Progenitor cell of endocrine pancreas (in vitro differentiated cells): ENCODE measurements at regions not wholly inside any gene's neighbourhood (a gene's known extent, or its start where the extent isn't known, plus 50 kb on each side); places are given as distances from the start of the nearest gene placed in this dataset.

Source experiments
- DNase-seq: peaks from one replicate; pipeline ENCODE4 v3.0.0; 2021; ENCODE audit warnings: low spot score; ENCODE audit not compliant: unreplicated experiment
- H3K27ac Mint-ChIP-seq: 2 replicates; pipeline ENCODE4 v1.8.0; 2021; ENCODE audit warnings: mild to moderate bottlenecking, moderate library complexity, mixed read lengths
- H3K27me3 Mint-ChIP-seq: 2 replicates; pipeline ENCODE4 v1.8.0; 2021; ENCODE audit warnings: mixed read lengths
- H3K36me3 Mint-ChIP-seq: 2 replicates; pipeline ENCODE4 v1.8.0; 2022; ENCODE audit warnings: mixed read lengths; ENCODE audit not compliant: insufficient read depth
- H3K4me1 Mint-ChIP-seq: 2 replicates; pipeline ENCODE4 v1.8.0; 2021; ENCODE audit warnings: low read depth, mixed read lengths
- H3K4me3 Mint-ChIP-seq: 2 replicates; pipeline ENCODE4 v1.8.0; 2021; ENCODE audit warnings: low read depth, mild to moderate bottlenecking, moderate library complexity, mixed read lengths
- H3K9me3 Mint-ChIP-seq: 2 replicates; pipeline ENCODE4 v1.8.0; 2021; ENCODE audit warnings: low read depth, mixed read lengths
- CTCF ChIP-seq: fragments of 200-600 bp; sonication (generic); IDR thresholded peaks from one replicate; pipeline ENCODE4 v1.5.0; 2021; ENCODE audit warnings: antibody characterized with exemption, mild to moderate bottlenecking; ENCODE audit not compliant: unreplicated experiment

GRCh38 chr4:123216543-123216942, 180.1 kb upstream of the SPRY1 start:
- Mint-ChIP-seq H3K4me1 (no peaks in the 10 kb centered on the region), H3K9me3 (no peaks in the 10 kb centered on the region), H3K36me3 (no peaks in the 10 kb centered on the region), H3K27me3 (no peaks in the 10 kb centered on the region), H3K4me3 (no peak overlapping the region), H3K27ac (no peak overlapping the region)
- no peak for TF ChIP-seq CTCF
- DNase-seq, result no peak

DNA sequence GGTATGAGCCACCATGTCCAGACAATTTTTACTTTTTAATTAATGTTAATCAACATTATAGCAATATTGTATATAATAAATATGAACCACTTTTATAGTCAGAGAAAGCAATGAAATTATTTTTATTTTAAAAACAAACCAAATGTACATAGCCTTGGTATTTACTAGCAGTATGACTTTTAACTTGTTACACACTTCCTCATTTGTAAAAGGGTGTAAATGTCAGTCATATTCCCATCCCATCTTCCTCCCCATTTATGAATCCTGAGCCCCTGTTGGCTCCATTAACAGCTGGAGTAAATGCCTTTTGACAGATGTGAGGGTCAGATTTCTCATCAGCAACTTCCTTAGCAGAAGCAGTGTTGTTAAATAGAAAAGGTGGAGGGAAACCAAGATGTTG, 179.6 kb upstream of the SPRY1 start:
- Mint-ChIP-seq H3K27me3 (no peaks in the 10 kb centered on the region), H3K36me3 (no peaks in the 10 kb centered on the region), H3K9me3 (no peaks in the 10 kb centered on the region), H3K4me1 (no peaks in the 10 kb centered on the region), H3K27ac (no peak overlapping the region), H3K4me3 (no peak overlapping the region)
- no peak for DNase-seq
- no peak for TF ChIP-seq CTCF

DNA sequence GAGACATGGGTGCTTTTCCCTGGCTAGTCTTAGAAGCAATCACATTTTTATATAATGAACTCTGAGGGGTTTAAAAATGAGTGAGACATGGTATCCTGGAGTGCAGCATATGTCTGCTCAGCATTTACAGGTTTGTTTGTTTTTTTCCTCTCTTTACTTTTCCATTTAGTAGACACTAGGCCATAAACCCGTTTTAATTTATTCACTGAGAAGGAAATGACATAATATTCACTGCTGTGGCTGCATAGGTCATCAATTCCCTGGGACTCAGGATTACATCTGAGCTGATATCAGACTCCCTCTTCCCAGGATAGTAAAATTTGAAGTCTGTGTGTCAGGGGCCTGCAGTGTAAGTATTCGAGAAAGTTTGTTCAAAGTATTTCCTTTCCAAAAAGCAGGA, 178.9 kb upstream of the SPRY1 start:
- no peaks in the 10 kb centered on the region for H3K27me3 Mint-ChIP-seq
- H3K27ac Mint-ChIP-seq, result no peak overlapping the region
- no peaks in the 10 kb centered on the region for H3K4me1 Mint-ChIP-seq
- no peak for DNase-seq
- no peaks in the 10 kb centered on the region for H3K9me3 Mint-ChIP-seq
- TF ChIP-seq CTCF, result no peak
- H3K36me3 Mint-ChIP-seq, result no peaks in the 10 kb centered on the region
- H3K4me3 Mint-ChIP-seq, result no peak overlapping the region

- H3K4me3 Mint-ChIP-seq, result no peak overlapping the region
- no peak for DNase-seq
- TF ChIP-seq CTCF, result no peak
- no peak overlapping the region for H3K27ac Mint-ChIP-seq
- H3K27me3 Mint-ChIP-seq, result no peaks in the 10 kb centered on the region
- H3K4me1 Mint-ChIP-seq, result no peaks in the 10 kb centered on the region
- peaks cover 2% of the 10 kb centered on the region for H3K36me3 Mint-ChIP-seq
- H3K9me3 Mint-ChIP-seq, result no peaks in the 10 kb centered on the region
Observed at GRCh38 chr4:123218981-123219380, 177.6 kb upstream of the SPRY1 start.

- peaks cover 6% of the 10 kb centered on the region for H3K36me3 Mint-ChIP-seq
- H3K27me3 Mint-ChIP-seq, result no peaks in the 10 kb centered on the region
- no peaks in the 10 kb centered on the region for H3K9me3 Mint-ChIP-seq
- no peak overlapping the region for H3K27ac Mint-ChIP-seq
- DNase-seq, result no peak
- TF ChIP-seq CTCF, result no peak
- no peak overlapping the region for H3K4me3 Mint-ChIP-seq
- H3K4me1 Mint-ChIP-seq, result peaks cover 5% of the 10 kb centered on the region
Observed at GRCh38 chr4:123229286-123229685, 167.3 kb upstream of the SPRY1 start.
